Caco-2 (cell line): ENCODE measurements at regions not wholly inside any gene's neighbourhood (a gene's known extent, or its start where the extent isn't known, plus 50 kb on each side); places are given as distances from the start of the nearest gene placed in this dataset.

Experiments used
- BruUV-seq: library from RNA; stranded (reverse); fragments of 400-500 nt; replicated peaks from 2 replicates; lab custom pipeline; 2021; lab: Mats Ljungman, UMichigan
- CTCF ChIA-PET: fragments of 300-600 bp; sonication (Branson Sonifier 250); formaldehyde crosslinking; loops from one replicate; lab custom pipeline; 2022; ENCODE audit warnings: antibody characterized with exemption; lab: Charles Lee
- POLR2A ChIA-PET: fragments of 300-600 bp; sonication (Branson Sonifier 250); formaldehyde crosslinking; loops from one replicate; lab custom pipeline; 2022; ENCODE audit warnings: antibody characterized with exemption; lab: Charles Lee
- DNase-seq, 2 experiments: peaks; one replicate each; pipeline versions ENCODE4 v3.0.0 to v3.0.0-alpha.2; 2020 to 2022
- H3K27me3 ChIP-seq: replicated peaks from 2 replicates; pipeline ENCODE4 v1.6.0; 2011; ENCODE audit warnings: low read length; ENCODE audit not compliant: control insufficient read depth, insufficient read depth
- H3K36me3 ChIP-seq: 2 replicates; pipeline ENCODE4 v1.5.1; 2011; ENCODE audit warnings: low read length; ENCODE audit not compliant: control insufficient read depth, insufficient read depth
- H3K4me1 ChIP-seq: fragments of 250-450 bp; sonication (Bioruptor Pico); 2 replicates; pipeline ENCODE4 v1.5.1; 2020; ENCODE audit warnings: mild to moderate bottlenecking
- H3K4me3 ChIP-seq: 2 replicates; pipeline ENCODE4 v1.5.1; 2011; ENCODE audit warnings: low read depth, mild to moderate bottlenecking, control low read depth, low read length
- H3K9me3 ChIP-seq: fragments of 250-450 bp; sonication (Bioruptor Pico); 2 replicates; pipeline ENCODE4 v1.5.1; 2020; ENCODE audit warnings: mild to moderate bottlenecking, moderate library complexity
- H3K27ac Mint-ChIP-seq: one replicate; pipeline ENCODE4 v1.8.0; 2022; ENCODE audit warnings: mixed read lengths; ENCODE audit not compliant: unreplicated experiment
- H3K27me3 Mint-ChIP-seq: one replicate; pipeline ENCODE4 v1.8.0; 2022; ENCODE audit warnings: mixed read lengths; ENCODE audit not compliant: insufficient read depth, unreplicated experiment
- H3K36me3 Mint-ChIP-seq: one replicate; pipeline ENCODE4 v1.8.0; 2022; ENCODE audit warnings: mild to moderate bottlenecking, mixed read lengths; ENCODE audit not compliant: insufficient read depth, unreplicated experiment
- H3K4me1 Mint-ChIP-seq: one replicate; pipeline ENCODE4 v1.8.0; 2022; ENCODE audit warnings: low read depth, mixed read lengths; ENCODE audit not compliant: unreplicated experiment
- H3K4me3 Mint-ChIP-seq: one replicate; pipeline ENCODE4 v1.8.0; 2022; ENCODE audit warnings: mild to moderate bottlenecking, moderate library complexity, mixed read lengths; ENCODE audit not compliant: unreplicated experiment
- H3K9me3 Mint-ChIP-seq: one replicate; pipeline ENCODE4 v1.8.0; 2022; ENCODE audit warnings: mixed read lengths; ENCODE audit not compliant: unreplicated experiment
- CTCF ChIP-seq, 2 experiments: fragments of 200-600 bp in 1 of 2; IDR thresholded peaks; 1 replicate in 1 of 2; 2 replicates in 1 of 2; pipeline versions ENCODE4 v1.5.1 to v1.8.0; 2011 to 2022; ENCODE audit warnings: antibody characterized with exemption in 1 of 2, control low read depth in 1 of 2, inconsistent platforms in 1 of 2, low read depth in 1 of 2, low read length in 1 of 2, mild to moderate bottlenecking in 1 of 2, moderate library complexity in 1 of 2; ENCODE audit not compliant: insufficient read depth in 1 of 2, severe bottlenecking in 1 of 2, unreplicated experiment in 1 of 2
- intact Hi-C: fragments of 100-400 bp; cut with micrococcal nuclease; formaldehyde crosslinking; loops from one replicate; pipeline ENCODE4 v1.10.0; 2022; ENCODE audit not compliant: unreplicated experiment

GRCh38 chr19:29056535-29056934, 156.4 kb downstream of the UQCRFS1 start:
- H3K9me3 ChIP-seq = no peaks in the 10 kb centered on the region
- no peak for DNase-seq
- POLR2A ChIA-PET = no interaction called here
- BruUV-seq = no TSS peak
- no peak for TF ChIP-seq CTCF (IDR thresholded peaks at IDR 0.05; ENCODE audit: insufficient read depth in 1 of 2, low read depth in 1 of 2, low read length in 1 of 2, severe bottlenecking in 1 of 2, unreplicated experiment in 1 of 2)
- no peaks in the 10 kb centered on the region for H3K27me3 ChIP-seq
- no peaks in the 10 kb centered on the region for H3K4me1 ChIP-seq
- no peak overlapping the region for H3K4me3 Mint-ChIP-seq
- intact Hi-C loops = no loop called here
- CTCF ChIA-PET = no interaction called here
- H3K27ac Mint-ChIP-seq = no peak overlapping the region
- H3K36me3 ChIP-seq = no peaks in the 10 kb centered on the region
- H3K27me3 Mint-ChIP-seq = peaks cover 5% of the 10 kb centered on the region
- no peaks in the 10 kb centered on the region for H3K36me3 Mint-ChIP-seq
- no peaks in the 10 kb centered on the region for H3K4me1 Mint-ChIP-seq
- no peak overlapping the region for H3K4me3 ChIP-seq
- H3K9me3 Mint-ChIP-seq = peaks cover 11% of the 10 kb centered on the region

- no peaks in the 10 kb centered on the region for H3K36me3 Mint-ChIP-seq
- no peak for DNase-seq
- no peak overlapping the region for H3K27ac Mint-ChIP-seq
- POLR2A ChIA-PET = no interaction called here
- Histone ChIP-seq H3K4me1 (no peaks in the 10 kb centered on the region), H3K36me3 (no peaks in the 10 kb centered on the region), H3K9me3 (no peaks in the 10 kb centered on the region), H3K27me3 (no peaks in the 10 kb centered on the region), H3K4me3 (no peak overlapping the region)
- H3K27me3 Mint-ChIP-seq = peaks cover 3% of the 10 kb centered on the region
- peaks cover 11% of the 10 kb centered on the region for H3K9me3 Mint-ChIP-seq
- no peak for TF ChIP-seq CTCF (IDR thresholded peaks at IDR 0.05; ENCODE audit: insufficient read depth in 1 of 2, low read depth in 1 of 2, low read length in 1 of 2, severe bottlenecking in 1 of 2, unreplicated experiment in 1 of 2)
- CTCF ChIA-PET = no interaction called here
- intact Hi-C loops = no loop called here
- H3K4me1 Mint-ChIP-seq = no peaks in the 10 kb centered on the region
- H3K4me3 Mint-ChIP-seq = no peak overlapping the region
- BruUV-seq = no TSS peak
These were observed 157.9 kb downstream of the UQCRFS1 start for GRCh38 chr19:29054886-29055675.

- CTCF ChIA-PET = no interaction called here
- POLR2A ChIA-PET = no interaction called here
- no peak overlapping the region for H3K27ac Mint-ChIP-seq
- H3K9me3 Mint-ChIP-seq = peaks cover 23% of the 10 kb centered on the region
- no peak for TF ChIP-seq CTCF (IDR thresholded peaks at IDR 0.05; ENCODE audit: insufficient read depth in 1 of 2, low read depth in 1 of 2, low read length in 1 of 2, severe bottlenecking in 1 of 2, unreplicated experiment in 1 of 2)
- H3K4me1 Mint-ChIP-seq = no peaks in the 10 kb centered on the region
- no TSS peak for BruUV-seq
- no peak overlapping the region for H3K4me3 ChIP-seq
- intact Hi-C loops = no loop called here
- no peak for DNase-seq
- no peaks in the 10 kb centered on the region for H3K4me1 ChIP-seq
- no peak overlapping the region for H3K4me3 Mint-ChIP-seq
- no peaks in the 10 kb centered on the region for H3K27me3 ChIP-seq
- H3K9me3 ChIP-seq = no peaks in the 10 kb centered on the region
- H3K36me3 Mint-ChIP-seq = no peaks in the 10 kb centered on the region
- no peaks in the 10 kb centered on the region for H3K27me3 Mint-ChIP-seq
- no peaks in the 10 kb centered on the region for H3K36me3 ChIP-seq
These were observed 164.1 kb downstream of the UQCRFS1 start for GRCh38 chr19:29048873-29049272.
